Activated B cell treated with CpG ODN at 0.5 μM for 24 hours (primary cell): ENCODE measurements at regions not wholly inside any gene's neighbourhood (a gene's known extent, or its start where the extent isn't known, plus 50 kb on each side); places are given as distances from the start of the nearest gene placed in this dataset.

Experiments used
- ATAC-seq: fragments of 200-7000 bp; cut with Tn5 transposase; one replicate; pipeline ENCODE4 v1.10.0; 2021; ENCODE audit warnings: low read depth, mild to moderate bottlenecking, moderate library complexity
- CTCF ChIA-PET: fragments of 350-600 bp; sonication (Branson Sonifier 250); formaldehyde crosslinking; loops from one replicate; lab custom pipeline; 2021; ENCODE audit warnings: antibody characterized with exemption; lab: Charles Lee
- POLR2A ChIA-PET: fragments of 350-600 bp; sonication (Branson Sonifier 250); formaldehyde crosslinking; loops from one replicate; lab custom pipeline; 2021; ENCODE audit warnings: antibody characterized with exemption; lab: Charles Lee
- DNase-seq: peaks from one replicate; pipeline ENCODE4 v3.0.0; 2022
- H3K27ac Mint-ChIP-seq: one replicate; pipeline ENCODE4 v1.8.0; 2020; ENCODE audit warnings: mixed read lengths
- H3K27me3 Mint-ChIP-seq: one replicate; pipeline ENCODE4 v1.8.0; 2021; ENCODE audit warnings: mixed read lengths
- H3K36me3 Mint-ChIP-seq: one replicate; pipeline ENCODE4 v1.8.0; 2021; ENCODE audit warnings: low read depth, mixed read lengths
- H3K4me1 Mint-ChIP-seq: one replicate; pipeline ENCODE4 v1.8.0; 2021; ENCODE audit warnings: mixed read lengths
- H3K4me3 Mint-ChIP-seq: one replicate; pipeline ENCODE4 v1.8.0; 2020; ENCODE audit warnings: mild to moderate bottlenecking, mixed read lengths
- H3K9me3 Mint-ChIP-seq: one replicate; pipeline ENCODE4 v1.8.0; 2020; ENCODE audit warnings: mixed read lengths
- intact Hi-C: fragments of 100-400 bp; cut with micrococcal nuclease; formaldehyde crosslinking; loops from one replicate; pipeline ENCODE4 v1.15.1; 2024
- TF ChIP-seq, protein P1 (sequence below): fragments of 200-600 bp; IDR thresholded peaks from one replicate; pipeline ENCODE4 v1.8.0; 2022; ENCODE audit warnings: antibody characterized with exemption, mild to moderate bottlenecking

DNA sequence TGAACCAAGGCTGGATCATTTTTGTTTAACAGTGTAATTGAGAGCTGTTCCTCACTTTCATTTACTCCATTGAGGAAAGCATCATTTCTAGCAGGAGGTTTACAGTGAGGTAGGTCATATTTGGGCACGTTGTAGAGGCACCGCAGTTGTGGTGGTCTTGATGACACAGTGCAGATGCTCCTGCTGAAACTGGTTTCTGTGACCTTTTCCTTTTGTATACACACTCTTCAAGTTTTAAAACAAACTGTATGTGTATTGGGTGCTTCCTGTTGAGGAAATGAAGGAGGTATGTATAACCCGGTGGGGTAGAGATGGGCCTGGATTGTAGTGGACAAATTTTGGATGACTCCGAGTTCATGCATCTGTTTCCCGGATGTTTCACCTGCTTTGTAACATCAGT is 456.3 kb upstream of the RGS6 start:
- H3K36me3 Mint-ChIP-seq = peaks cover 19% of the 10 kb centered on the region

DNA sequence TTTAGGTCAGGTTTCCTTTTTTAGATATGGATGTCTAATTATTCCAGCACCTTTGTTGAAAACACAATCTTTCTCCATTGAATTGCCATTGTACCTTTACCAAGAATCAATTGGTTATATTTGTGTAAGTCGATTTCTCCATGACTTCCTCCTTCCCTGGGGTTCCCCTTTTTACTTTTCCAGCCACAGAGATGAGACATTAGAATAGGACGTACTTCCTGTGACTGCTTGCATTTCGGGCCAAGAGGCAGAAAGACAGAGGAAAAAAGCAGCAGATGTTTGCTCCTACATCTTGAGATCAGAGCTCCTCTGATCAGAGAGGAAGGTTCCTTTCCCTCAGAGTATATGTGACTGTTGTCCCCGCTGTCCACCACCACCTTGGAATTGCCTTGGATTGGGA is 453.7 kb upstream of the RGS6 start:
- H3K27me3 Mint-ChIP-seq = no peaks in the 10 kb centered on the region
- ChIA-PET POLR2A (no interaction called here), CTCF (no interaction called here)
- H3K9me3 Mint-ChIP-seq = no peaks in the 10 kb centered on the region
- no peak overlapping the region for H3K4me3 Mint-ChIP-seq
- peak overlapping the region; percentile 36 for H3K27ac Mint-ChIP-seq
- peaks cover 34% of the 10 kb centered on the region for H3K36me3 Mint-ChIP-seq
- ATAC-seq = peak; percentile 14
- H3K4me1 Mint-ChIP-seq = peaks cover 48% of the 10 kb centered on the region
- TF ChIP-seq, protein P1, sequence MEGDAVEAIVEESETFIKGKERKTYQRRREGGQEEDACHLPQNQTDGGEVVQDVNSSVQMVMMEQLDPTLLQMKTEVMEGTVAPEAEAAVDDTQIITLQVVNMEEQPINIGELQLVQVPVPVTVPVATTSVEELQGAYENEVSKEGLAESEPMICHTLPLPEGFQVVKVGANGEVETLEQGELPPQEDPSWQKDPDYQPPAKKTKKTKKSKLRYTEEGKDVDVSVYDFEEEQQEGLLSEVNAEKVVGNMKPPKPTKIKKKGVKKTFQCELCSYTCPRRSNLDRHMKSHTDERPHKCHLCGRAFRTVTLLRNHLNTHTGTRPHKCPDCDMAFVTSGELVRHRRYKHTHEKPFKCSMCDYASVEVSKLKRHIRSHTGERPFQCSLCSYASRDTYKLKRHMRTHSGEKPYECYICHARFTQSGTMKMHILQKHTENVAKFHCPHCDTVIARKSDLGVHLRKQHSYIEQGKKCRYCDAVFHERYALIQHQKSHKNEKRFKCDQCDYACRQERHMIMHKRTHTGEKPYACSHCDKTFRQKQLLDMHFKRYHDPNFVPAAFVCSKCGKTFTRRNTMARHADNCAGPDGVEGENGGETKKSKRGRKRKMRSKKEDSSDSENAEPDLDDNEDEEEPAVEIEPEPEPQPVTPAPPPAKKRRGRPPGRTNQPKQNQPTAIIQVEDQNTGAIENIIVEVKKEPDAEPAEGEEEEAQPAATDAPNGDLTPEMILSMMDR = no peak
- DNase-seq = no peak
- intact Hi-C loops = no loop called here

More for the DNA sequence above, 456.3 kb upstream of the RGS6 start:
- intact Hi-C loops = no loop called here
- Mint-ChIP-seq H3K9me3 (no peaks in the 10 kb centered on the region), H3K27me3 (no peaks in the 10 kb centered on the region), H3K4me3 (no peak overlapping the region), H3K27ac (no peak overlapping the region), H3K4me1 (peaks cover 54% of the 10 kb centered on the region)
- no peak for DNase-seq
- POLR2A ChIA-PET = no interaction called here
- no peak for ATAC-seq
- CTCF ChIA-PET = no interaction called here
- TF ChIP-seq, protein P1 = no peak

DNA sequence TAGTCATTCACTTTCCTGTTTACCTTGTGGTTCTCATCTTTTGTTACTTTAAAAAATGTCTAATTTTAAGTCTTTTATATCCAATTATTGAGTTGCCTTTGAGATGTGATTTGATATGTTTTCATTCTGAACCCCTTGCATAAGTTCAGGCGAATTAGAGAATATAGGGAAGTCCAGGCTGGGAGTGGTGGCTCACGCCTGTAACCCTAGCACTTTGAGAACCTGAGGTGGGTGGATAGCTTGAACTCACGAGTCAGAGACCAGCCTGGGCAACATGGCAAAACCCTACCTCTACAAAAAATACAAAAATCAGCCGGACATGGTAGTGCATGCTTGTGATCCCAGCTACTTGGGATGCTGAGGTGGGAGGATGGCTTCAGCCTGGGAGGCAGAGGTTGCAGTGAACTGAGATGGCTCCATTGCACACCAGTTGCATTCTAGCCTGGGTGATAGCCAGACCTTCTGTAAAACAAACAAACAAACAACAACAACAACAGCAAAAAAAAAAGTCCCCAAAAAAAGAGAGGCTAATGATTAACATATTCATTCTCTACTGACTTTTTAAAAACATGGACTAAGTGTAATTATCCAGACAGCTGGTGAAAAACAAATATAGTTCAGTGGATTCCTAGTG is 451.1 kb upstream of the RGS6 start:
- Mint-ChIP-seq H3K4me1 (peaks cover 31% of the 10 kb centered on the region), H3K4me3 (no peak overlapping the region), H3K9me3 (no peaks in the 10 kb centered on the region), H3K27ac (no peak overlapping the region), H3K27me3 (no peaks in the 10 kb centered on the region), H3K36me3 (peaks cover 38% of the 10 kb centered on the region)
- intact Hi-C loops = no loop called here
- ATAC-seq (no peak), DNase-seq (no peak)
- ChIA-PET POLR2A (interaction anchor here (0.7 kb wide), 1 partner anchor 83 kb away, joined by 4 read pairs; no protein-coding TSS in a partner anchor), CTCF (no interaction called here)
- TF ChIP-seq, protein P1 = no peak

DNA sequence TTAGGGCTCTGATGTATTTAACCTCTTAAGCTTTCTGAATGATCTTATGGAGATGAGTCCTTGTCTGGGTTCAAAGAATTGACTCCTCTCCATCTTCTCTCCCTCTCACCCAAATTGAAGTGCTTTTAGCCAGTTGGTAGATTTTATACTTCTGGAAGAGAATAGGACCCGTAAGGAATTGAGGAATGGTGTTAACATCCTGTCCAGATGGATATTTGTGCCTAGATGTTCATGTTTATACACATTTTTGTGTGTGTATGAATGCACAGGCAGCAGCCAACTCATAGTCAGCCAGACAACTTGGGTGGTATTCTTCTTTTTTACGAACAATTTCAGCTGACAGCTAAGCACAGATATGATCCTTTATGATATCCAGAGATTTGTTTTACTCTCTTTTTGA is 449.6 kb upstream of the RGS6 start:
- CTCF ChIA-PET = no interaction called here
- POLR2A ChIA-PET = no interaction called here
- H3K27ac Mint-ChIP-seq = peak overlapping the region; percentile 5
- TF ChIP-seq, protein P1 = no peak
- peaks cover 49% of the 10 kb centered on the region for H3K36me3 Mint-ChIP-seq
- peaks cover 33% of the 10 kb centered on the region for H3K4me1 Mint-ChIP-seq
- no peaks in the 10 kb centered on the region for H3K27me3 Mint-ChIP-seq
- ATAC-seq = no peak
- no peak for DNase-seq
- H3K9me3 Mint-ChIP-seq = no peaks in the 10 kb centered on the region
- intact Hi-C loops = no loop called here
- H3K4me3 Mint-ChIP-seq = no peak overlapping the region

DNA sequence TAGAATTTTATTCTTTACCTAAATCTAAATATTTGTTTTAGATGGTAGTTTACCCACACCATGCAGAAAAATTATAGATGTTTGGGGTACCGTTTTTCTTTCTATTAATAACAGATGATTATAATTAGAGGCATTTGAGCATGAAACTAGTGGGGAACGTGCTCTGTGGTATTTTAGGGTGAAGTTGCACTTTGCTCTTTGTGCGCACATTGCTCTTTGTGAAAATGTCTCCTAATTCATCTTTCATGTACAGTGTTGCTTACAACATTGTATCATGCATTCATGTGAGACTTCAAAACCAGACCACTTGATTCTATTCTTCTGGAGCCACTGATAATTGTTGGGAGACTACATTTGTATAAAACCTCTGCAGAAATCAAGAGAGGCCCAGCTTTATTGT is 449.1 kb upstream of the RGS6 start:
- CTCF ChIA-PET = no interaction called here
- Mint-ChIP-seq H3K27me3 (no peaks in the 10 kb centered on the region), H3K9me3 (no peaks in the 10 kb centered on the region), H3K4me3 (no peak overlapping the region), H3K4me1 (peaks cover 32% of the 10 kb centered on the region), H3K36me3 (peaks cover 50% of the 10 kb centered on the region), H3K27ac (no peak overlapping the region)
- ATAC-seq (no peak), DNase-seq (no peak)
- intact Hi-C loops = no loop called here
- POLR2A ChIA-PET = no interaction called here
- TF ChIP-seq, protein P1 = no peak
